ENCODE measurements at regions not wholly inside any gene's neighbourhood (a gene's known extent, or its start where the extent isn't known, plus 50 kb on each side); places are given as distances from the start of the nearest gene placed in this dataset.
"Not testable (repeated sequence)": the region's sequence is repeated elsewhere in the genome, so short reads cannot be mapped to it uniquely, and the experiment has no call there.

- DNase-seq, result no peak
Measured at GRCh38 chr12:19671695-19672094, 232.4 kb downstream of the AEBP2 start.

GRCh38 chr12:19674437-19674836, 235.1 kb downstream of the AEBP2 start:
- no peak for DNase-seq

- DNase-seq, result no peak
Measured at GRCh38 chr12:19675361-19675760, 236.1 kb downstream of the AEBP2 start.

- DNase-seq, result not testable (repeated sequence)
Measured at GRCh38 chr12:19678501-19678900, 239.2 kb downstream of the AEBP2 start.

GRCh38 chr12:19681007-19681406, 241.7 kb downstream of the AEBP2 start:
- DNase-seq, result no peak

- DNase-seq, result no peak
Measured at GRCh38 chr12:19683178-19683927, 244.1 kb downstream of the AEBP2 start.

GRCh38 chr12:19687371-19687770, 248.1 kb downstream of the AEBP2 start:
- DNase-seq, result no peak

- DNase-seq, result no peak
Measured at GRCh38 chr12:19688532-19688931, 249.2 kb downstream of the AEBP2 start.

GRCh38 chr12:19689226-19689625, 249.9 kb downstream of the AEBP2 start:
- no peak for DNase-seq

- no peak for DNase-seq
Measured at GRCh38 chr12:19689801-19690472, 250.6 kb downstream of the AEBP2 start.

GRCh38 chr12:19692091-19692490, 252.8 kb downstream of the AEBP2 start:
- DNase-seq, result no peak

GRCh38 chr12:19692566-19692965, 253.3 kb downstream of the AEBP2 start:
- no peak for DNase-seq

GRCh38 chr12:19694627-19695026, 255.3 kb downstream of the AEBP2 start:
- DNase-seq, result no peak

GRCh38 chr12:19695244-19696098, 256.2 kb downstream of the AEBP2 start:
- no peak for DNase-seq

- no peak for DNase-seq
Measured at GRCh38 chr12:19700969-19701368, 261.7 kb downstream of the AEBP2 start.

GRCh38 chr12:19704966-19705365, 265.7 kb downstream of the AEBP2 start:
- DNase-seq, result no peak

- DNase-seq, result no peak
Measured at GRCh38 chr12:19706936-19707335, 267.6 kb downstream of the AEBP2 start.

GRCh38 chr12:19707948-19708409, 268.7 kb downstream of the AEBP2 start:
- DNase-seq, result no peak

- DNase-seq, result no peak
Measured at GRCh38 chr12:19709889-19710288, 270.6 kb downstream of the AEBP2 start.

- DNase-seq, result no peak
Measured at GRCh38 chr12:19710811-19711793, 271.8 kb downstream of the AEBP2 start.

GRCh38 chr12:19712041-19712440, 272.7 kb downstream of the AEBP2 start:
- DNase-seq, result no peak

GRCh38 chr12:19718401-19718800, 279.1 kb downstream of the AEBP2 start:
- no peak for DNase-seq

Measured in NCI-H526 treated with DMSO at 0.1 percent for 48 hours (cell line).